H1 (cell line): ENCODE measurements at regions not wholly inside any gene's neighbourhood (a gene's known extent, or its start where the extent isn't known, plus 50 kb on each side); places are given as distances from the start of the nearest gene placed in this dataset.

ENCODE experiments used
- CTCF ChIP-seq, 3 experiments: IDR thresholded peaks; 1 replicate in 2 of 3; 2 replicates in 1 of 3; pipeline versions ENCODE4 v1.5.1 to v1.6.1; 2011; ENCODE audit warnings: low read length in 3 of 3, mild to moderate bottlenecking in 3 of 3, inconsistent platforms in 2 of 3, low read depth in 1 of 3, moderate library complexity in 1 of 3; ENCODE audit not compliant: insufficient read depth in 1 of 3; ENCODE audit errors: control extremely low read depth in 1 of 3
- EZH2 ChIP-seq: fragments of 200-600 bp; sonication (generic); IDR thresholded peaks from 2 replicates; pipeline ENCODE4 v1.7.1; 2012; ENCODE audit warnings: low read depth, mild to moderate bottlenecking, moderate library complexity, low read length, inconsistent platforms; ENCODE audit not compliant: severe bottlenecking
- MAX ChIP-seq: IDR thresholded peaks from 2 replicates; pipeline ENCODE4 v1.6.1; 2012; ENCODE audit warnings: inconsistent platforms
- POLR2A ChIP-seq, 2 experiments: IDR thresholded peaks; 1 replicate in 1 of 2; 2 replicates in 1 of 2; pipeline ENCODE4 v1.6.1; 2011; ENCODE audit warnings: low read depth in 2 of 2, low read length in 2 of 2, mild to moderate bottlenecking in 2 of 2; ENCODE audit errors: control extremely low read depth in 1 of 2
- POLR2AphosphoS5 ChIP-seq: IDR thresholded peaks from 2 replicates; pipeline ENCODE4 v1.6.1; 2011; ENCODE audit warnings: low read depth, low read length
- RAD21 ChIP-seq, 2 experiments: IDR thresholded peaks in 1 of 2; conservative IDR thresholded peaks in 1 of 2; 2 replicates each; pipeline ENCODE4 v1.6.1; 2011; ENCODE audit warnings: low read depth in 2 of 2, low read length in 2 of 2, improper control_type of control experiment in 1 of 2, inconsistent platforms in 1 of 2, mild to moderate bottlenecking in 1 of 2, moderate library complexity in 1 of 2
- RFX5 ChIP-seq: IDR thresholded peaks from 2 replicates; pipeline ENCODE4 v1.6.1; 2011; ENCODE audit warnings: low read depth, low read length, improper control_type of control experiment, borderline replicate concordance
- SP1 ChIP-seq: IDR thresholded peaks from 2 replicates; pipeline ENCODE4 v1.6.1; 2011; ENCODE audit warnings: low read depth, low read length
- TAF1 ChIP-seq: IDR thresholded peaks from 2 replicates; pipeline ENCODE4 v1.6.1; 2011; ENCODE audit warnings: mild to moderate bottlenecking, low read depth, low read length

GRCh38 chr16:5166486-5166885, 68.9 kb upstream of the EEF2KMT start:
- no peak for TF ChIP-seq MAX
- TF ChIP-seq TAF1 = no peak
- no peak for TF ChIP-seq EZH2
- no peak for TF ChIP-seq RFX5
- TF ChIP-seq RAD21 (IDR thresholded peaks at IDR 0.05 in 1 of 2, conservative IDR thresholded peaks at IDR 0.05 in 1 of 2; ENCODE audit: low read depth in 2 of 2, low read length in 2 of 2) = no peak
- TF ChIP-seq POLR2AphosphoS5 = no peak
- TF ChIP-seq SP1 = no peak
- TF ChIP-seq CTCF (IDR thresholded peaks at IDR 0.05; ENCODE audit: control extremely low read depth in 1 of 3, insufficient read depth in 1 of 3, low read depth in 1 of 3, low read length in 3 of 3) = no peak
- no peak for TF ChIP-seq POLR2A (IDR thresholded peaks at IDR 0.05; ENCODE audit: control extremely low read depth in 1 of 2, low read depth in 2 of 2, low read length in 2 of 2)
